PC-3 (cell line): ENCODE measurements at regions not wholly inside any gene's neighbourhood (a gene's known extent, or its start where the extent isn't known, plus 50 kb on each side); places are given as distances from the start of the nearest gene placed in this dataset.
A peak's percentile ranks its signal among the peaks of the same experiment; 100 is the strongest.

Experiments
- ATAC-seq: fragments of 200-7000 bp; cut with Tn5 transposase; 2 replicates; pipeline ENCODE4 v1.9.1; 2020; ENCODE audit warnings: mild to moderate bottlenecking, moderate library complexity
- BruUV-seq: library from RNA; stranded (reverse); fragments of 400-500 nt; replicated peaks from 2 replicates; lab custom pipeline; 2021; lab: Mats Ljungman, UMichigan
- CTCF ChIA-PET: fragments of 300-600 bp; sonication (Branson Sonifier 250); formaldehyde crosslinking; loops from one replicate; lab custom pipeline; 2022; ENCODE audit warnings: antibody characterized with exemption; lab: Charles Lee
- POLR2A ChIA-PET: fragments of 300-600 bp; sonication (Branson Sonifier 250); formaldehyde crosslinking; loops from one replicate; lab custom pipeline; 2022; ENCODE audit warnings: antibody characterized with exemption; ENCODE audit not compliant: unreplicated experiment; lab: Charles Lee
- DNase-seq: peaks from one replicate; pipeline ENCODE4 v3.0.0-alpha.2; 2015
- H2AFZ ChIP-seq: fragments of 300-600 bp; sonication (generic); 2 replicates; pipeline ENCODE4 v1.6.0; 2016; ENCODE audit warnings: antibody characterized with exemption, low read length
- H3F3A ChIP-seq: fragments of 300-600 bp; sonication (generic); one replicate; pipeline ENCODE4 v1.6.0; 2017; ENCODE audit warnings: antibody characterized with exemption, low read length, control low read depth, mild to moderate bottlenecking; ENCODE audit not compliant: unreplicated experiment
- H3K27ac ChIP-seq: fragments of 300-600 bp; sonication (generic); 2 replicates; pipeline ENCODE4 v1.5.1; 2016; ENCODE audit warnings: mild to moderate bottlenecking, low read length
- H3K27me3 ChIP-seq: fragments of 300-600 bp; sonication (generic); 2 replicates; pipeline ENCODE4 v1.6.1; 2016; ENCODE audit warnings: low read length, mixed read lengths
- H3K36me3 ChIP-seq: fragments of 300-600 bp; sonication (generic); 2 replicates; pipeline ENCODE4 v1.6.1; 2016; ENCODE audit warnings: low read depth, mixed run types, low read length, mixed read lengths
- H3K4me1 ChIP-seq: fragments of 300-600 bp; sonication (generic); 2 replicates; pipeline ENCODE4 v1.5.1; 2016; ENCODE audit warnings: low read length; ENCODE audit not compliant: insufficient read depth
- H3K4me2 ChIP-seq: fragments of 300-600 bp; sonication (generic); 2 replicates; pipeline ENCODE4 v1.6.0; 2016; ENCODE audit warnings: low read length
- H3K4me3 ChIP-seq: fragments of 300-600 bp; sonication (generic); 2 replicates; pipeline ENCODE4 v1.5.1; 2016; ENCODE audit warnings: mild to moderate bottlenecking, low read length, mixed read lengths
- H3K79me2 ChIP-seq: fragments of 300-600 bp; sonication (generic); 2 replicates; pipeline ENCODE4 v1.6.1; 2017; ENCODE audit warnings: low read length, mixed read lengths
- H3K9ac ChIP-seq: fragments of 300-600 bp; sonication (generic); 2 replicates; pipeline ENCODE4 v1.6.0; 2016; ENCODE audit warnings: mild to moderate bottlenecking, low read length
- H3K9me2 ChIP-seq: fragments of 300-600 bp; sonication (generic); replicated peaks from 2 replicates; pipeline ENCODE4 v1.6.1; 2016; ENCODE audit warnings: mixed run types, low read length, mixed read lengths
- H3K9me3 ChIP-seq: fragments of 300-600 bp; sonication (generic); 2 replicates; pipeline ENCODE4 v1.6.1; 2016; ENCODE audit warnings: low read length, mixed read lengths
- H4K20me1 ChIP-seq: fragments of 300-600 bp; sonication (generic); 2 replicates; pipeline ENCODE4 v1.6.1; 2016; ENCODE audit warnings: low read length, mixed read lengths
- EZH2 ChIP-seq: fragments of 300-600 bp; sonication (generic); IDR thresholded peaks from one replicate; pipeline ENCODE4 v1.6.1; 2017; ENCODE audit warnings: antibody characterized with exemption, mild to moderate bottlenecking, low read length; ENCODE audit not compliant: unreplicated experiment
- EZH2phosphoT487 ChIP-seq: fragments of 300-600 bp; sonication (generic); IDR thresholded peaks from 2 replicates; pipeline ENCODE4 v1.6.1; 2018; ENCODE audit warnings: mild to moderate bottlenecking, antibody characterized with exemption, low read length, borderline replicate concordance
- intact Hi-C: fragments of 100-400 bp; cut with micrococcal nuclease; formaldehyde crosslinking; loops from 2 replicates; pipeline ENCODE4 v1.9.0; 2023
- TF ChIP-seq, protein P1 (sequence below): fragments of 300-600 bp; sonication (generic); conservative IDR thresholded peaks from 2 replicates; pipeline ENCODE4 v1.5.1; 2017; ENCODE audit warnings: antibody characterized with exemption, low read depth, mild to moderate bottlenecking, low read length

DNA sequence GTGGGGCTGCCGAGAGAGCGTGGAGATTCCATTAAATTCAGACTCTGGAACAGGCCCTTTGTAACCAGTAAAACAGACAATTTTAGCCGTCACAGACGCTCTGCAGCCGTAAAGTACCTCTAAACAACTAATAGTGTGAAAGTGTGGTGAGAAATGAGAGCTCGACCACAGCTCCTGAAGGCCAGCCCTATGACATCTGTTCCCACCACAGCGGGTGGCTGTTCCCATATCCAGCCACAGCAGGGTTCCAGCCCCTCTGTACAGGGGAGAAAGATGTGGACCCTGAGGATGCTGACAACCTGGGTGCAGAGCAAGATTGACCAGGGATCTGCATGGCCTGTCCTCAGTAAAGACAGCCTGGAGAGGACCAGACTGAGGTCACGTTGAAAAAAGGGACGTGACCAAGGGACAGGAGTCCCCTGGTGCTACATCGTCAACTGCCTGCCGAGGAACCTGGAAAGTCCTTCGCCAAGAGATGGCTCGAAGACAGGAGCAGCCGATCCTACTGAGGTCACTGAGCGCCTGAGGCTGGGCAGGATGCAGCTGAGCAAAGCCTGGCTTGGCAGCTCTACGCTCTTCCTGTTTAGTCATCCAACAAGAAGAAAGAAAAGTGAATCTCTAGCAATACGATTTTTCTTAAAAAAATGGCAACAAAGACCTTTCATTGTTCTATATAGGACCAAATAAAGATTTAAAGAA, 831.7 kb downstream of the RNF144A start:
- CTCF ChIA-PET, result no interaction called here
- Histone ChIP-seq H3K27ac (peak overlapping the region; percentile 81), H3K36me3 (no peaks in the 10 kb centered on the region), H3K79me2 (no peaks in the 10 kb centered on the region), H4K20me1 (no peaks in the 10 kb centered on the region), H3K9ac (peak overlapping the region; percentile 64), H3K9me2 (no peaks in the 10 kb centered on the region), H3K9me3 (no peaks in the 10 kb centered on the region), H3K4me2 (peak overlapping the region; percentile 49), H3K4me1 (peaks cover 42% of the 10 kb centered on the region), H3F3A (peaks cover 5% of the 10 kb centered on the region), H3K27me3 (no peaks in the 10 kb centered on the region), H2AFZ (peak overlapping the region; percentile 22; the same call in 1 of the 2 replicates), H3K4me3 (no peak overlapping the region)
- POLR2A ChIA-PET, result no interaction called here
- no peak for TF ChIP-seq EZH2
- TF ChIP-seq EZH2phosphoT487, result no peak
- DNase-seq (peak; percentile 95), ATAC-seq (peak; percentile 84)
- intact Hi-C loops, result loop anchor here (5.0 kb wide), 4 partner anchors 63 to 933 kb away; partner anchors contain the start of gene ID2
- TSS peak; percentile 82 for BruUV-seq

DNA sequence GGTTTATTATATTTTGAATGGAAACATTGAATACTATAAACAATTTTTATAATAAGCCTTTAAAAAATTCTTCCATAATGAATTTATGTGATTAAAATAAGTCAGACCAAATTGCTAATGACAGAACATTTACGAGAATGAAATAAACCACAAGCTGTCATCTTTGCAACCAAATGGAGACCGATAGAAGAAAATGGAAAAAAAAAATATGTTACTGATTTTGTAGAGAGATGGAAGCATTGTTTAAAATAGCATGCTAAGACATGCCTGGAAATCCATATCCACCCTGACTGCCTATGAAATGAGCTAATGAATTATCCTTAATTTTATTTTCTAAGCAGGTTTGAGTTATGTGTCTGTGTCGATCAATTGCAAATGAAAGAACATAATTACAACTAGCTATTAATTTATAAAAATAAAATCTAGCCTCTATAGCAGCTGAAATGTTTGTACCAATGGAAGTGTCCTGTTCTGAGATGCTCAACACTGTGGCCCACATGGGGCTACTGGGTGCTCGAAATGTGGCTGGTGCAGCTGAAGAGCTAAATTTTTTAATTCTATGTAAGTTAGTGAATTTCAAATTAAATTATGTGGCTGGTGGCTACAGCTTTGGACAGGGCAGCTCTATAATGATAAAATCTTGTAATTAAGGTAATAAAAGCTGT, 832.8 kb downstream of the RNF144A start:
- Histone ChIP-seq H3F3A (peaks cover 3% of the 10 kb centered on the region), H3K79me2 (no peaks in the 10 kb centered on the region), H3K27me3 (no peaks in the 10 kb centered on the region), H3K4me2 (no peak overlapping the region), H2AFZ (no peak overlapping the region), H3K27ac (peak overlapping the region; percentile 81), H3K9me2 (no peaks in the 10 kb centered on the region), H3K4me3 (no peak overlapping the region), H3K9me3 (no peaks in the 10 kb centered on the region), H3K9ac (peak overlapping the region; percentile 53; the same call in 1 of the 2 replicates), H3K4me1 (peaks cover 31% of the 10 kb centered on the region), H3K36me3 (no peaks in the 10 kb centered on the region), H4K20me1 (no peaks in the 10 kb centered on the region)
- DNase-seq (no peak), ATAC-seq (no peak)
- no TSS peak for BruUV-seq
- intact Hi-C loops, result loop anchor here (5.0 kb wide), 4 partner anchors 62 to 932 kb away; partner anchors contain the start of gene ID2
- TF ChIP-seq, protein P1, sequence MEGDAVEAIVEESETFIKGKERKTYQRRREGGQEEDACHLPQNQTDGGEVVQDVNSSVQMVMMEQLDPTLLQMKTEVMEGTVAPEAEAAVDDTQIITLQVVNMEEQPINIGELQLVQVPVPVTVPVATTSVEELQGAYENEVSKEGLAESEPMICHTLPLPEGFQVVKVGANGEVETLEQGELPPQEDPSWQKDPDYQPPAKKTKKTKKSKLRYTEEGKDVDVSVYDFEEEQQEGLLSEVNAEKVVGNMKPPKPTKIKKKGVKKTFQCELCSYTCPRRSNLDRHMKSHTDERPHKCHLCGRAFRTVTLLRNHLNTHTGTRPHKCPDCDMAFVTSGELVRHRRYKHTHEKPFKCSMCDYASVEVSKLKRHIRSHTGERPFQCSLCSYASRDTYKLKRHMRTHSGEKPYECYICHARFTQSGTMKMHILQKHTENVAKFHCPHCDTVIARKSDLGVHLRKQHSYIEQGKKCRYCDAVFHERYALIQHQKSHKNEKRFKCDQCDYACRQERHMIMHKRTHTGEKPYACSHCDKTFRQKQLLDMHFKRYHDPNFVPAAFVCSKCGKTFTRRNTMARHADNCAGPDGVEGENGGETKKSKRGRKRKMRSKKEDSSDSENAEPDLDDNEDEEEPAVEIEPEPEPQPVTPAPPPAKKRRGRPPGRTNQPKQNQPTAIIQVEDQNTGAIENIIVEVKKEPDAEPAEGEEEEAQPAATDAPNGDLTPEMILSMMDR, result no peak
- no peak for TF ChIP-seq EZH2
- TF ChIP-seq EZH2phosphoT487, result no peak
- POLR2A ChIA-PET, result interaction anchor here (0.6 kb wide), 1 partner anchor 863 kb away, joined by 5 read pairs; no protein-coding TSS in a partner anchor
- CTCF ChIA-PET, result no interaction called here

- no peaks in the 10 kb centered on the region for H3K36me3 ChIP-seq
- BruUV-seq, result no TSS peak
- H2AFZ ChIP-seq, result no peak overlapping the region
- H3K9me2 ChIP-seq, result no peaks in the 10 kb centered on the region
- intact Hi-C loops, result no loop called here
- no peak overlapping the region for H3K27ac ChIP-seq
- no peaks in the 10 kb centered on the region for H3K27me3 ChIP-seq
- DNase-seq (no peak), ATAC-seq (no peak)
- TF ChIP-seq EZH2 (no peak), EZH2phosphoT487 (no peak)
- TF ChIP-seq, protein P1, result no peak
- H3K79me2 ChIP-seq, result no peaks in the 10 kb centered on the region
- no peak overlapping the region for H3K4me2 ChIP-seq
- ChIA-PET CTCF (no interaction called here), POLR2A (no interaction called here)
- H4K20me1 ChIP-seq, result no peaks in the 10 kb centered on the region
- H3K4me3 ChIP-seq, result no peak overlapping the region
- no peaks in the 10 kb centered on the region for H3F3A ChIP-seq
- H3K9me3 ChIP-seq, result no peaks in the 10 kb centered on the region
- H3K4me1 ChIP-seq, result peaks cover 17% of the 10 kb centered on the region
- no peak overlapping the region for H3K9ac ChIP-seq
These were observed 835.1 kb downstream of the RNF144A start for GRCh38 chr2:7752291-7752690.
